ENCODE measurements at regions not wholly inside any gene's neighbourhood (a gene's known extent, or its start where the extent isn't known, plus 50 kb on each side); places are given as distances from the start of the nearest gene placed in this dataset.

DNA sequence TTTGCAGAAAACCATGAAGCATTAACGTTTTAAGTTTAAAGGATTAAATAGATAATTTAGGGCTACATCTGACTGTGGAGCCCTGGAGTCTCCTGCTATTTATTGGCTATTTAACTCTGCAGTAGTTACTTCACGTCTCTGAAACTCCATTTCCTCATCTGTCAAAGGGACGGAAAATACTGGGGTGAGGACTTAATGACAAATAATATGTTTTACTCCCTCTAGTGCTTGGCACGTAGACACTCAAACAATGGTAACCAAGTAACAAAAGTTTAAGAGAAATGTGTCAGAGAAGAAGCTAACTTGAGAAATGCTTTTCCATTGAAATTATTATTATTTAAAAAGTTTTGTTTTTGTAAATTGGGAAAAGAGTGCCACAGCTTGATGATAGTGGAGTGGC lies 130.7 kb upstream of the RCN1 start:
- Histone ChIP-seq H2AFZ (ENCODE audit: low read length) (no peak overlapping the region), H3K9me3 (ENCODE audit: insufficient read depth, low read depth, low read length) (no peaks in the 10 kb centered on the region), H3K4me2 (ENCODE audit: low read depth, low read length, poor library complexity, severe bottlenecking) (no peak overlapping the region), H3K4me3 (ENCODE audit: low read length, poor library complexity, severe bottlenecking) (no peak overlapping the region), H3K79me2 (ENCODE audit: insufficient read depth, low read length) (no peaks in the 10 kb centered on the region), H3K27me3 (ENCODE audit: insufficient read depth, low read length, poor library complexity, severe bottlenecking) (no peaks in the 10 kb centered on the region), H3K9ac (ENCODE audit: low read depth, low read length, poor library complexity, severe bottlenecking) (no peak overlapping the region), H4K20me1 (ENCODE audit: insufficient read depth, low read length, poor library complexity, severe bottlenecking) (no peaks in the 10 kb centered on the region), H3K36me3 (ENCODE audit: insufficient read depth, low read length) (no peaks in the 10 kb centered on the region), H3F3A (ENCODE audit: low read depth) (no peaks in the 10 kb centered on the region), H3K9me2 (replicated peaks; ENCODE audit: low read depth, low read length) (no peaks in the 10 kb centered on the region), H3K4me1 (ENCODE audit: insufficient read depth, low read length, poor library complexity, severe bottlenecking) (no peaks in the 10 kb centered on the region)
- no peak for TF ChIP-seq EZH2phosphoT487 (IDR thresholded peaks at IDR 0.05; ENCODE audit: borderline replicate concordance)
- TF ChIP-seq, protein P1, sequence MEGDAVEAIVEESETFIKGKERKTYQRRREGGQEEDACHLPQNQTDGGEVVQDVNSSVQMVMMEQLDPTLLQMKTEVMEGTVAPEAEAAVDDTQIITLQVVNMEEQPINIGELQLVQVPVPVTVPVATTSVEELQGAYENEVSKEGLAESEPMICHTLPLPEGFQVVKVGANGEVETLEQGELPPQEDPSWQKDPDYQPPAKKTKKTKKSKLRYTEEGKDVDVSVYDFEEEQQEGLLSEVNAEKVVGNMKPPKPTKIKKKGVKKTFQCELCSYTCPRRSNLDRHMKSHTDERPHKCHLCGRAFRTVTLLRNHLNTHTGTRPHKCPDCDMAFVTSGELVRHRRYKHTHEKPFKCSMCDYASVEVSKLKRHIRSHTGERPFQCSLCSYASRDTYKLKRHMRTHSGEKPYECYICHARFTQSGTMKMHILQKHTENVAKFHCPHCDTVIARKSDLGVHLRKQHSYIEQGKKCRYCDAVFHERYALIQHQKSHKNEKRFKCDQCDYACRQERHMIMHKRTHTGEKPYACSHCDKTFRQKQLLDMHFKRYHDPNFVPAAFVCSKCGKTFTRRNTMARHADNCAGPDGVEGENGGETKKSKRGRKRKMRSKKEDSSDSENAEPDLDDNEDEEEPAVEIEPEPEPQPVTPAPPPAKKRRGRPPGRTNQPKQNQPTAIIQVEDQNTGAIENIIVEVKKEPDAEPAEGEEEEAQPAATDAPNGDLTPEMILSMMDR (conservative IDR thresholded peaks at IDR 0.05; ENCODE audit: low read length), result no peak

DNA sequence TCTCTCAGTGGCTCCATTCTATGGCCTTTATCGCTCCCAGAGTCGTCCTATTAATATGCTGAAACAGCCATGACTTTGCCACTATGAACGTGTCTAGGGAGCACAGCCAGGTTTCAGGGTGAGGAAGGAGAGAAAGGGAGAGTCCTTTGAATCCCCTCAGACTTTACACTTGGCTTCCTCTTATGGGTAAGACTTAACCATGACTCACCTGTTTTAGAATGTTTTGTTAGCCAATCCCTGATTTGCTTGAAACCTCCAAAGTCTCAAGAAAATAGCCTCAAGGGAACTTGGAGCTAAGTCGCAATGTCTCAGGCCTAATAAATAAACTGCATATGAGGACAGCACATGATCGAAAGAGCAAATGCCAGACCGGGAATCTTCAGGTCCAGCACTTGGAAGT lies 131.2 kb upstream of the RCN1 start:
- no peaks in the 10 kb centered on the region for H3F3A ChIP-seq (ENCODE audit: low read depth)
- H3K9me2 ChIP-seq (replicated peaks; ENCODE audit: low read depth, low read length), result no peaks in the 10 kb centered on the region
- no peaks in the 10 kb centered on the region for H3K27me3 ChIP-seq (ENCODE audit: insufficient read depth, low read length, poor library complexity, severe bottlenecking)
- no peak overlapping the region for H3K9ac ChIP-seq (ENCODE audit: low read depth, low read length, poor library complexity, severe bottlenecking)
- H3K36me3 ChIP-seq (ENCODE audit: insufficient read depth, low read length), result no peaks in the 10 kb centered on the region
- no peaks in the 10 kb centered on the region for H3K9me3 ChIP-seq (ENCODE audit: insufficient read depth, low read depth, low read length)
- TF ChIP-seq, protein P1 (conservative IDR thresholded peaks at IDR 0.05; ENCODE audit: low read length), result no peak
- H2AFZ ChIP-seq (ENCODE audit: low read length), result no peak overlapping the region
- H4K20me1 ChIP-seq (ENCODE audit: insufficient read depth, low read length, poor library complexity, severe bottlenecking), result no peaks in the 10 kb centered on the region
- H3K79me2 ChIP-seq (ENCODE audit: insufficient read depth, low read length), result no peaks in the 10 kb centered on the region
- H3K4me2 ChIP-seq (ENCODE audit: low read depth, low read length, poor library complexity, severe bottlenecking), result no peak overlapping the region
- no peaks in the 10 kb centered on the region for H3K4me1 ChIP-seq (ENCODE audit: insufficient read depth, low read length, poor library complexity, severe bottlenecking)
- H3K4me3 ChIP-seq (ENCODE audit: low read length, poor library complexity, severe bottlenecking), result no peak overlapping the region

DNA sequence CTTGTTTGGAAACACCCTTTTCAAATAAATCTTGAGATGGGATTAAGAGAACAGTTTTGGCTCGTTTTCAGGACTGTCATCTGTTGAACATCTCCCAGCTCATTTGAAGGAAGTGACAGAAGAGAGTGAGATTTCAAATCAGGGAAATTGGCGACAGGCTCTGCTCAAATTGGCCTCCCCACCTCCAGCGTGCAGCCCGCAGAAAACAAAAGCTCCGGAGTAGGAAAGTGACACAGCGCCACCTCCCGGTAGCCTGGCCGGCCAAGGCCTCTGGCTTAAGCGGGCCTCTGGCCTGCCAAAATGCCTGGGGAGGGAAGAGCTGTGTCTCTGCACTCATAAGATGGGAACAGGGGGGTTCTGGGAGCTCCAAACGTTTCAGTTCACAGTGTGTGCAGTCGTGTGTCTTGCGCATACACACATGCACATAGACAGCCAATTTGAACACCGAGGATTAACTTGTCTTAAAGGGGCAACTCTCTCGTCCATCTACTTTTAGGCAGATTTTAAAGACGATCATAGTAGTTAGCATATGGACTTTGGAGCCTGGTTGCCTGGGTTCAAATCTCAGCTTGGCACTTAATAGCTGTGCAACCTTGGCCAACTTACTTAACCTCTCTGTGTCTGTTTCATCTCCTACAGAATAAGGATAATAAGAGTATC lies 132.7 kb upstream of the RCN1 start:
- H3K4me2 ChIP-seq (ENCODE audit: low read depth, low read length, poor library complexity, severe bottlenecking), result no peak overlapping the region
- H4K20me1 ChIP-seq (ENCODE audit: insufficient read depth, low read length, poor library complexity, severe bottlenecking), result no peaks in the 10 kb centered on the region
- no peaks in the 10 kb centered on the region for H3K79me2 ChIP-seq (ENCODE audit: insufficient read depth, low read length)
- H3K4me3 ChIP-seq (ENCODE audit: low read length, poor library complexity, severe bottlenecking), result no peak overlapping the region
- no peaks in the 10 kb centered on the region for H3K27me3 ChIP-seq (ENCODE audit: insufficient read depth, low read length, poor library complexity, severe bottlenecking)
- no peak for TF ChIP-seq EZH2phosphoT487 (IDR thresholded peaks at IDR 0.05; ENCODE audit: borderline replicate concordance)
- TF ChIP-seq, protein P1 (conservative IDR thresholded peaks at IDR 0.05; ENCODE audit: low read length), result peak; percentile 78
- H3K9me3 ChIP-seq (ENCODE audit: insufficient read depth, low read depth, low read length), result no peaks in the 10 kb centered on the region
- no peak overlapping the region for H3K9ac ChIP-seq (ENCODE audit: low read depth, low read length, poor library complexity, severe bottlenecking)
- no peak overlapping the region for H2AFZ ChIP-seq (ENCODE audit: low read length)
- no peaks in the 10 kb centered on the region for H3K9me2 ChIP-seq (replicated peaks; ENCODE audit: low read depth, low read length)
- no peaks in the 10 kb centered on the region for H3F3A ChIP-seq (ENCODE audit: low read depth)
- H3K4me1 ChIP-seq (ENCODE audit: insufficient read depth, low read length, poor library complexity, severe bottlenecking), result no peaks in the 10 kb centered on the region
- H3K36me3 ChIP-seq (ENCODE audit: insufficient read depth, low read length), result no peaks in the 10 kb centered on the region

Data from Loucy (cell line).